Ascending aorta (tissue), 2 donors: ENCODE measurements at regions not wholly inside any gene's neighbourhood (a gene's known extent, or its start where the extent isn't known, plus 50 kb on each side); places are given as distances from the start of the nearest gene placed in this dataset.
A peak's percentile ranks its signal among the peaks of the same experiment; 100 is the strongest.

ENCODE experiments used
- DNase-seq, 2 donors: peaks; one replicate each; pipeline ENCODE4 v3.0.0-alpha.2; 2019; ENCODE audit warnings: low spot score in 2 of 2
- H3K27ac ChIP-seq, 2 donors: fragments of 200-600 bp; sonication (generic); one replicate each; pipeline ENCODE4 v1.5.1; 2016 to 2017; ENCODE audit warnings: mild to moderate bottlenecking in 1 of 2
- H3K27me3 ChIP-seq: fragments of 200-600 bp; sonication (generic); one replicate; pipeline ENCODE4 v1.5.1; 2017
- H3K36me3 ChIP-seq, 2 donors: fragments of 200-600 bp; sonication (generic); one replicate each; pipeline ENCODE4 v1.5.1; 2016
- H3K4me1 ChIP-seq, 2 donors: fragments of 200-600 bp; sonication (generic); one replicate each; pipeline ENCODE4 v1.5.1; 2016 to 2017; ENCODE audit warnings: mild to moderate bottlenecking in 1 of 2
- H3K4me3 ChIP-seq, 2 donors: fragments of 200-600 bp; sonication (generic); one replicate each; pipeline ENCODE4 v1.5.1; 2016 to 2017; ENCODE audit warnings: mild to moderate bottlenecking in 1 of 2
- H3K9me3 ChIP-seq, 2 donors: fragments of 200-600 bp; sonication (generic); one replicate each; pipeline ENCODE4 v1.5.1; 2016
- CTCF ChIP-seq, 3 experiments: fragments of 200-600 bp in 2 of 3; fragments of 450-650 bp in 1 of 3; sonication (generic) in 2 of 3; IDR thresholded peaks; one replicate each; pipeline ENCODE4 v1.5.1; 2016 to 2019; ENCODE audit warnings: antibody characterized with exemption in 3 of 3, mild to moderate bottlenecking in 1 of 3, moderate library complexity in 1 of 3
- intact Hi-C: fragments of 100-400 bp; cut with DNase I; formaldehyde crosslinking; loops from one replicate; pipeline ENCODE4 v1.15.1; 2023

- Histone ChIP-seq H3K27ac (no peak overlapping the region), H3K4me3 (no peak overlapping the region), H3K9me3 (peaks cover 0 to 2% of the 10 kb centered on the region in 2 donors), H3K27me3 (no peaks in the 10 kb centered on the region), H3K4me1 (peaks cover 0 to 6% of the 10 kb centered on the region in 2 donors), H3K36me3 (no peaks in the 10 kb centered on the region)
- intact Hi-C loops: no loop called here
- TF ChIP-seq CTCF (IDR thresholded peaks at IDR 0.05): no peak
- DNase-seq: no peak
Measured at GRCh38 chr6:140540743-140541142, 1166.3 kb upstream of the CITED2 start.

- Histone ChIP-seq H3K36me3 (no peaks in the 10 kb centered on the region), H3K9me3 (peaks cover 3 to 14% of the 10 kb centered on the region in 2 donors), H3K27ac (peak overlapping the region; percentile 58 to 69), H3K4me3 (no peak overlapping the region), H3K4me1 (peaks cover 0 to 6% of the 10 kb centered on the region in 2 donors), H3K27me3 (no peaks in the 10 kb centered on the region)
- DNase-seq: no peak
- TF ChIP-seq CTCF (IDR thresholded peaks at IDR 0.05): no peak
- intact Hi-C loops: no loop called here
Measured at GRCh38 chr6:140538926-140539325, 1164.5 kb upstream of the CITED2 start.

GRCh38 chr6:140537834-140538705, 1163.6 kb upstream of the CITED2 start:
- Histone ChIP-seq H3K4me3 (peak overlapping the region in 1 of 2 donors; percentile 18), H3K4me1 (peaks cover 0 to 6% of the 10 kb centered on the region in 2 donors)
- DNase-seq: peak in 1 of 2 donors; percentile 79

GRCh38 chr6:140537211-140537610, 1162.8 kb upstream of the CITED2 start:
- Histone ChIP-seq H3K36me3 (no peaks in the 10 kb centered on the region), H3K27me3 (no peaks in the 10 kb centered on the region), H3K27ac (peak overlapping the region; percentile 58 to 69), H3K4me3 (peak overlapping the region in 1 of 2 donors; percentile 18), H3K9me3 (peaks cover 3 to 14% of the 10 kb centered on the region in 2 donors), H3K4me1 (peaks cover 0 to 6% of the 10 kb centered on the region in 2 donors)
- no peak for DNase-seq
- no peak for TF ChIP-seq CTCF (IDR thresholded peaks at IDR 0.05)
- intact Hi-C loops: no loop called here

More at GRCh38 chr6:140537834-140538705, 1163.6 kb upstream of the CITED2 start:
- Histone ChIP-seq H3K36me3 (no peaks in the 10 kb centered on the region), H3K27me3 (no peaks in the 10 kb centered on the region), H3K27ac (peak overlapping the region; percentile 58 to 69), H3K9me3 (peaks cover 3 to 14% of the 10 kb centered on the region in 2 donors)
- no peak for TF ChIP-seq CTCF (IDR thresholded peaks at IDR 0.05)
- intact Hi-C loops: no loop called here

GRCh38 chr6:140535511-140535910, 1161.1 kb upstream of the CITED2 start:
- Histone ChIP-seq H3K4me1 (peaks cover 0 to 6% of the 10 kb centered on the region in 2 donors), H3K36me3 (no peaks in the 10 kb centered on the region), H3K27me3 (no peaks in the 10 kb centered on the region), H3K9me3 (peaks cover 3 to 14% of the 10 kb centered on the region in 2 donors), H3K27ac (no peak overlapping the region), H3K4me3 (no peak overlapping the region)
- DNase-seq: no peak
- intact Hi-C loops: no loop called here
- TF ChIP-seq CTCF (IDR thresholded peaks at IDR 0.05): no peak
